Caco-2 (cell line): ENCODE measurements at regions not wholly inside any gene's neighbourhood (a gene's known extent, or its start where the extent isn't known, plus 50 kb on each side); places are given as distances from the start of the nearest gene placed in this dataset.

Source experiments
- BruUV-seq: library from RNA; stranded (reverse); fragments of 400-500 nt; replicated peaks from 2 replicates; lab custom pipeline; 2021; lab: Mats Ljungman, UMichigan
- CTCF ChIA-PET: fragments of 300-600 bp; sonication (Branson Sonifier 250); formaldehyde crosslinking; loops from one replicate; lab custom pipeline; 2022; ENCODE audit warnings: antibody characterized with exemption; lab: Charles Lee
- POLR2A ChIA-PET: fragments of 300-600 bp; sonication (Branson Sonifier 250); formaldehyde crosslinking; loops from one replicate; lab custom pipeline; 2022; ENCODE audit warnings: antibody characterized with exemption; lab: Charles Lee
- DNase-seq, 2 experiments: peaks; one replicate each; pipeline versions ENCODE4 v3.0.0 to v3.0.0-alpha.2; 2020 to 2022
- H3K27me3 ChIP-seq: replicated peaks from 2 replicates; pipeline ENCODE4 v1.6.0; 2011; ENCODE audit warnings: low read length; ENCODE audit not compliant: control insufficient read depth, insufficient read depth
- H3K36me3 ChIP-seq: 2 replicates; pipeline ENCODE4 v1.5.1; 2011; ENCODE audit warnings: low read length; ENCODE audit not compliant: control insufficient read depth, insufficient read depth
- H3K4me1 ChIP-seq: fragments of 250-450 bp; sonication (Bioruptor Pico); 2 replicates; pipeline ENCODE4 v1.5.1; 2020; ENCODE audit warnings: mild to moderate bottlenecking
- H3K4me3 ChIP-seq: 2 replicates; pipeline ENCODE4 v1.5.1; 2011; ENCODE audit warnings: low read depth, mild to moderate bottlenecking, control low read depth, low read length
- H3K9me3 ChIP-seq: fragments of 250-450 bp; sonication (Bioruptor Pico); 2 replicates; pipeline ENCODE4 v1.5.1; 2020; ENCODE audit warnings: mild to moderate bottlenecking, moderate library complexity
- H3K27ac Mint-ChIP-seq: one replicate; pipeline ENCODE4 v1.8.0; 2022; ENCODE audit warnings: mixed read lengths; ENCODE audit not compliant: unreplicated experiment
- H3K27me3 Mint-ChIP-seq: one replicate; pipeline ENCODE4 v1.8.0; 2022; ENCODE audit warnings: mixed read lengths; ENCODE audit not compliant: insufficient read depth, unreplicated experiment
- H3K36me3 Mint-ChIP-seq: one replicate; pipeline ENCODE4 v1.8.0; 2022; ENCODE audit warnings: mild to moderate bottlenecking, mixed read lengths; ENCODE audit not compliant: insufficient read depth, unreplicated experiment
- H3K4me1 Mint-ChIP-seq: one replicate; pipeline ENCODE4 v1.8.0; 2022; ENCODE audit warnings: low read depth, mixed read lengths; ENCODE audit not compliant: unreplicated experiment
- H3K4me3 Mint-ChIP-seq: one replicate; pipeline ENCODE4 v1.8.0; 2022; ENCODE audit warnings: mild to moderate bottlenecking, moderate library complexity, mixed read lengths; ENCODE audit not compliant: unreplicated experiment
- H3K9me3 Mint-ChIP-seq: one replicate; pipeline ENCODE4 v1.8.0; 2022; ENCODE audit warnings: mixed read lengths; ENCODE audit not compliant: unreplicated experiment
- intact Hi-C: fragments of 100-400 bp; cut with micrococcal nuclease; formaldehyde crosslinking; loops from one replicate; pipeline ENCODE4 v1.10.0; 2022; ENCODE audit not compliant: unreplicated experiment
- TF ChIP-seq, protein P1 (sequence below), 2 experiments: fragments of 200-600 bp in 1 of 2; IDR thresholded peaks; 1 replicate in 1 of 2; 2 replicates in 1 of 2; pipeline versions ENCODE4 v1.5.1 to v1.8.0; 2011 to 2022; ENCODE audit warnings: antibody characterized with exemption in 1 of 2, control low read depth in 1 of 2, inconsistent platforms in 1 of 2, low read depth in 1 of 2, low read length in 1 of 2, mild to moderate bottlenecking in 1 of 2, moderate library complexity in 1 of 2; ENCODE audit not compliant: insufficient read depth in 1 of 2, severe bottlenecking in 1 of 2, unreplicated experiment in 1 of 2

DNA sequence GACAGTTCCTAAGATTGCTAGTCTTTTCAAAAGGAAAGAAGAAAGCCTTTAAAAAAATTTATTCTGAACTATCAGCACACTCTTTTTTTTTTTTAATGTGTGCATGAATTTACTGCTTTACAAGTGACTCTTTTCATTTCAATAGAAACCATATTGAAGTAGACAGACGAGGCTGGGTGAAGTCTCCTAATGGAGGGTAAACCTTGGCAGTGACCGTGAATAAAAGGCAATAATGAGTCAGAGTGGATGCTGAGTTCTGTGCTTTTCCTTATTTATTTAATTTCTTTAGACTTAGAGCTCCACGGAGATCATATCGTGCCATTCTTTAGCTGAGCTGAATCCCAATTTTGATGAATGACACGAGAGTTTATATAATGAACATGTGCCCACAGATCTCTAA lies 196.9 kb downstream of the PRL start:
- H3K36me3 ChIP-seq = no peaks in the 10 kb centered on the region
- ChIA-PET CTCF (no interaction called here), POLR2A (no interaction called here)
- Mint-ChIP-seq H3K27ac (no peak overlapping the region), H3K36me3 (no peaks in the 10 kb centered on the region), H3K4me3 (no peak overlapping the region), H3K4me1 (no peaks in the 10 kb centered on the region), H3K9me3 (no peaks in the 10 kb centered on the region), H3K27me3 (no peaks in the 10 kb centered on the region)
- no peaks in the 10 kb centered on the region for H3K27me3 ChIP-seq
- no peaks in the 10 kb centered on the region for H3K4me1 ChIP-seq
- BruUV-seq = no TSS peak
- intact Hi-C loops = no loop called here
- TF ChIP-seq, protein P1, sequence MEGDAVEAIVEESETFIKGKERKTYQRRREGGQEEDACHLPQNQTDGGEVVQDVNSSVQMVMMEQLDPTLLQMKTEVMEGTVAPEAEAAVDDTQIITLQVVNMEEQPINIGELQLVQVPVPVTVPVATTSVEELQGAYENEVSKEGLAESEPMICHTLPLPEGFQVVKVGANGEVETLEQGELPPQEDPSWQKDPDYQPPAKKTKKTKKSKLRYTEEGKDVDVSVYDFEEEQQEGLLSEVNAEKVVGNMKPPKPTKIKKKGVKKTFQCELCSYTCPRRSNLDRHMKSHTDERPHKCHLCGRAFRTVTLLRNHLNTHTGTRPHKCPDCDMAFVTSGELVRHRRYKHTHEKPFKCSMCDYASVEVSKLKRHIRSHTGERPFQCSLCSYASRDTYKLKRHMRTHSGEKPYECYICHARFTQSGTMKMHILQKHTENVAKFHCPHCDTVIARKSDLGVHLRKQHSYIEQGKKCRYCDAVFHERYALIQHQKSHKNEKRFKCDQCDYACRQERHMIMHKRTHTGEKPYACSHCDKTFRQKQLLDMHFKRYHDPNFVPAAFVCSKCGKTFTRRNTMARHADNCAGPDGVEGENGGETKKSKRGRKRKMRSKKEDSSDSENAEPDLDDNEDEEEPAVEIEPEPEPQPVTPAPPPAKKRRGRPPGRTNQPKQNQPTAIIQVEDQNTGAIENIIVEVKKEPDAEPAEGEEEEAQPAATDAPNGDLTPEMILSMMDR (IDR thresholded peaks at IDR 0.05; ENCODE audit: insufficient read depth in 1 of 2, low read depth in 1 of 2, low read length in 1 of 2, severe bottlenecking in 1 of 2, unreplicated experiment in 1 of 2) = no peak
- no peak for DNase-seq
- no peak overlapping the region for H3K4me3 ChIP-seq
- H3K9me3 ChIP-seq = no peaks in the 10 kb centered on the region; the same call in 1 of the 2 replicates

DNA sequence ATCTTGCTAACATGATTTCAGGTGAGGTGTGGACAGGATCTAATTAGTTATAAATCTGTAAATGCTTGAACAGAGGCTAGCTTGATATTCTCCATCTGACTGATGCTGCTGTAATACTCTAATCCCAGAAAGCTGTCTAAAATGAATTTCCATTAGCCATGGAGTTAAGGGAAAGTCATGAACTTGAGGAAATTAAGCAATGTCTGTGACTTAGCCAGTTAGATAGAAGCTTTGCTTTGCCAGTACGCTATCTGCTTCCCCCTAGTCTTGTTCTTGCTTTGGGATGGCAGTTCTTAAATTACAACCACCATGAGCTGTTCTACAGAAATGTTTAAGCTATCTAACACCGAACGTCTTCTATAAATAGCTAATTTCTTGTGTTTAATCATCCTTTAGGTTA lies 195.7 kb downstream of the PRL start:
- H3K9me3 ChIP-seq = no peaks in the 10 kb centered on the region; the same call in 1 of the 2 replicates
- no peaks in the 10 kb centered on the region for H3K27me3 Mint-ChIP-seq
- H3K36me3 ChIP-seq = no peaks in the 10 kb centered on the region
- POLR2A ChIA-PET = no interaction called here
- no peaks in the 10 kb centered on the region for H3K36me3 Mint-ChIP-seq
- no peak overlapping the region for H3K4me3 ChIP-seq
- TF ChIP-seq, protein P1 (IDR thresholded peaks at IDR 0.05; ENCODE audit: insufficient read depth in 1 of 2, low read depth in 1 of 2, low read length in 1 of 2, severe bottlenecking in 1 of 2, unreplicated experiment in 1 of 2) = no peak
- H3K4me3 Mint-ChIP-seq = no peak overlapping the region
- no TSS peak for BruUV-seq
- no peaks in the 10 kb centered on the region for H3K27me3 ChIP-seq
- H3K4me1 ChIP-seq = no peaks in the 10 kb centered on the region
- no peaks in the 10 kb centered on the region for H3K4me1 Mint-ChIP-seq
- CTCF ChIA-PET = no interaction called here
- DNase-seq = no peak
- intact Hi-C loops = no loop called here
- H3K27ac Mint-ChIP-seq = no peak overlapping the region
- H3K9me3 Mint-ChIP-seq = no peaks in the 10 kb centered on the region

DNA sequence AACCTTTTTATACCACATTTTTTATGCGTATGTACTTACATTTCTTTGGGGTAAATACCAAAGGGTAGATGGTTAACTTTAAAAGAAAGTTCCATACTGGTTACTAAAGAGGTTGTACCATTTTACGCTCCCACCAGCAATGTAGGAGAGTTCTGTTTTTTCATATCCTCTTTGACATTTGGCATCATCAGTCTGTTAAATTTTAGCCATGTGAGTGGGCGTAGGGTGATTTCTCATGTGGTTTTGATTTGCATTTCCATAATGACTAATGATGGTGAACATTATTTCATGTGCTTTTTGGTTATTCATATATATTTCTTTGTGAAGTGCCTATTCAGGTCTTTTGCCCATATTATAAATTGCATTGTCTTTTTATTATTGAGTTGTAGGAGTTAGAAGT lies 194.2 kb downstream of the PRL start:
- H3K4me3 ChIP-seq = no peak overlapping the region
- ChIA-PET CTCF (no interaction called here), POLR2A (no interaction called here)
- DNase-seq = no peak
- H3K9me3 Mint-ChIP-seq = no peaks in the 10 kb centered on the region
- H3K27me3 ChIP-seq = no peaks in the 10 kb centered on the region
- H3K4me1 Mint-ChIP-seq = no peaks in the 10 kb centered on the region
- intact Hi-C loops = no loop called here
- no peaks in the 10 kb centered on the region; the same call in 1 of the 2 replicates for H3K9me3 ChIP-seq
- H3K27me3 Mint-ChIP-seq = no peaks in the 10 kb centered on the region
- H3K4me3 Mint-ChIP-seq = no peak overlapping the region
- no TSS peak for BruUV-seq
- no peaks in the 10 kb centered on the region for H3K36me3 Mint-ChIP-seq
- TF ChIP-seq, protein P1 (IDR thresholded peaks at IDR 0.05; ENCODE audit: insufficient read depth in 1 of 2, low read depth in 1 of 2, low read length in 1 of 2, severe bottlenecking in 1 of 2, unreplicated experiment in 1 of 2) = no peak
- no peak overlapping the region for H3K27ac Mint-ChIP-seq
- H3K36me3 ChIP-seq = no peaks in the 10 kb centered on the region
- H3K4me1 ChIP-seq = no peaks in the 10 kb centered on the region
